NOMO-1 (cell line): ENCODE measurements at regions not wholly inside any gene's neighbourhood (a gene's known extent, or its start where the extent isn't known, plus 50 kb on each side); places are given as distances from the start of the nearest gene placed in this dataset.
"Not testable (repeated sequence)": the region's sequence is repeated elsewhere in the genome, so short reads cannot be mapped to it uniquely, and the experiment has no call there.

Source experiments
- DNase-seq, 2 experiments: peaks; one replicate each; lab custom pipeline; 2025; ENCODE audit not compliant: unreplicated experiment in 2 of 2; lab: John Stamatoyannopoulos, UW

DNA sequence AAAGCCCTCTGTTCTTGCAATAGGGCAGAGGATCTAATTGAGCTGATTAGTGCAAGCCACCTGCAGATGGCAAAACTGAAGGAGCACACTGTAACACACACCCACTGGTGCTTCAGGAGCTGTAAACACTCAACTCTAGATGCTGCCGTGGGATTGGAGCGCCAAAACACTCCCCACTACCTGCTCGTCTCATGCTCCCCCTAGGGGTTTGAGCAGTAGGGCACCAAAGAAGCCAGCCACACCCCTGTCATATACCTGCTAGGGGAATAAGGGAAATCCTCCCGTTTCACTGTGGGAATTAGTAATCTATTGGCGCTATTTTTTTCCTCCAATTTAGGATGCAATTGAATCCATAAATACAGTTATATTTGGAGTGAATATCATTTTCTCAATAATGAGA is 360.2 kb downstream of the GLUD2 start:
- no peak for DNase-seq

DNA sequence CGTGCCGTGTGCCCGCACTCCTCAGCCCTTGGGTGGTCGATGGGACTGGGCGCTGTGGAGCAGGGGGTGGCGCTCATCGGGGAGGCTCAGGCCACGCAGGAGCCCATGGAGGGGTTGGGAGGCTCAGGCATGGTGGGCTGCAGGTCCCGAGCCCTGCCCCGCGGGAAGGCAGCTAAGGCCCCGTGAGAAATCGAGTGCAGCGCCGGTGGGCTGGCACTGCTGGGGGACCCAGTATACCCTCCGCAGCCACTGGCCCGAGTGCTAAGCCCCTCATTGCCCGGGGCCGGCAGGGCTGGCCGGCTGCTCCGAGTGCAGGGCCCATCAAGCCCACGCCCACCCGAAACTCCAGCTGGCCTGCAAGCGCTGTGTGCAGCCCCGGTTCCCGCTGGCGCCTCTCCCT is 384.1 kb downstream of the GLUD2 start:
- DNase-seq: not testable (repeated sequence)

DNA sequence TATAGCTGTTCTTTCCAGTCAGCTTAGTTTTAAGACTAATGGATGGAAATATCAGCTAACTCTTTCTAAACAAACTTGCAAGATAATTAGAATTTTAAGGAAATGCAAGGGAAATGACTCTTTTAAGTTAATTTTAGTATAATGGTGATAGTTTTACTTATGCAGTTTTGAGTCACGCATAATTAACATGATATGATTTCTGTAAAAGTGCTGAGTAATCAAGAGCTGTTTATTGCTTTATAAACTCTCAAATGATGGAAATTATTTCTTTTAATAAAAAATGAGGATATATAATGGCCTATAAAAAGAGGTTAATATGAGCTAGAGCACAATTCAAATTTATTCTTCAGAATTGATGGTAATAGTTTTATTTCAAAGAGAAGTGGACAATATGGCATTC is 385.9 kb downstream of the GLUD2 start:
- no peak for DNase-seq

DNA sequence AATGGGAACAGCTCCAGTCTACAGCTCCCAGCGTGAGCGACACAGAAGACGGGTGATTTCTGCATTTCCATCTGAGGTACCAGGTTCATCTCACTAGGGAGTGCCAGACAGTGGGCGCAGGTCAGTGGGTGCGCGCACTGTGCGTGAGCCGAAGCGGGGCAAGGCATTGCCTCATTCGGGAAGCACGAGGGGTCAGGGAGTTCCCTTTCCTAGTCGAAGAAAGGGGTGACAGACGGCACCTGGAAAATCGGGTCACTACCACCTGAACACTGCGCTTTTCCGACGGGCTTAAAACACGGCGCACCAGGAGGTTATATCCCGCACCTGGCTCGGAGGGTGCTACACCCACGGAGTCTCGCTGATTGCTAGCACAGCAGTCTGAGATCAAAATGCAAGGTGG is 390.3 kb downstream of the GLUD2 start:
- DNase-seq: not testable (repeated sequence)

DNA sequence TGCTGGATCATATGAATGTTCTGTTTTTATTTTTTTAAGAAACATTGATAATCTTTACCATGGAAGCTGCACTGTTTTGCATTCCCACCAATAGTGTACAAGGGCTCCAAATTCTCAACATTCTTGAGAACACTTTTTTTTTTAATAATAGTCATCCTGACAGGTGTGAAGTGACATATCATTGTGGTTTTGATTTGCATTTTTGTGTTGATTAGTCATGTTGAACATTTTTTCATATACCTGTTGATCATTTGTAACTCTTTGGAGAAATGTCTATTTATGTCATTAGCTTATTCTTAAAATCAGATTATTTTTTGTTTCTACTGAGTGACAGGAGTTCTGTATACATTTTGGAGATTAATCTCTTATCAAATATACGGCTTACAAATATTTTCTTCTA is 408.5 kb downstream of the GLUD2 start:
- no peak for DNase-seq

DNA sequence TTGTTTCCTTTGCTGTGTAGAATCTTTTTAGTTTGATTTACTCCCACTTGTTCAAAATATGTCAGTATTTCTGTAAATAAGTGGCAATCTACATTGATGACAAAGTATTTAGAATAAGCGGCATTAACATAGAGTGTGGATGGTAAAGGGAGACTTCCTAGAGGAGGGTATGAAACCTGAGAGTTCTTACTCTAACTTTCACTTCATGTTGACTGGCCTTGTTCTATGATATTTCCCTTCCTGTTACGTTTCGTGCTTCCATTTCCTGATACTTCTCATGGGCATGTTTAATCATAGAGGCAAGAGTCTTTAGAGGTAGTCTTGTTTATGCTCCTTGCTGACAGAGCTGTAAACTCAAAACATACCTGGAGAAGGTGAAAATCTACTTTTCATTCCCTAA is 408.9 kb downstream of the GLUD2 start:
- DNase-seq: no peak

DNA sequence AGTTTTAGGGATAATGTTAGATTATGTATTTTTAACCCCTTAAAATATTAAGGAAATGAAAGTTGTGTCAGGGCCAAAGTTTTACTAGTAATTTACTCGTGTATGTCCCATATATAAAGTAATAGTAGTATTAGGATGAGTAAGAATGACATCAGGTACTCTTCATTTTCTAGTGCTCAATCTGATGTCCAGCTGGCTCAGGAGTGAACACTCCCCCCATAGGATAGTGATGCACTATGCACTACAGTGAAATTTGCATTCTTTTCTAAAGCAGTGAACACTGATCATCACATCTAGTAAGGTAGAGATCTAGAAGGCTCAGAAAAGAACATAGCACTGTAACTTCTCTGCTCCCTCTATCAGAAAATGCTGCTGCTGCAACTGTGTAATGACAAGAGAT is 409.7 kb downstream of the GLUD2 start:
- no peak for DNase-seq

DNA sequence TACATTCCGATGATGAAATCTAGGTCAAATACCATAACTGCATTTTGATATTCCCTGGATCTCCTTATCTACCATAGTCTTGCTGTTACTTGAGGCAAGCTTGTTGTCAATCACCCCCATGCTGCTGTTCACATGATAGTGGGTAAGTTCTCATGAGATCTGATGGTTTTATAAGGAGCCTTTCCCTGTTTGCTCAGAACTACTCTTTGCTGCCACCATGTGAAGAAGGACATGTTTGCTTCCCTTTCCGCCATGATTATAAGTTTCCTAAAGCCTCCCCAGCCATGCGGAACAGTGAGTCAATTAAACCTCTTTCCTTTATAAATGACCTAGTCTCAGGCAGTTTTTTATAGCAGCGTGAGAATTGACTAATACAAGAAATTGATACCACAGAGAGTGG is 432.0 kb downstream of the GLUD2 start:
- no peak for DNase-seq

DNA sequence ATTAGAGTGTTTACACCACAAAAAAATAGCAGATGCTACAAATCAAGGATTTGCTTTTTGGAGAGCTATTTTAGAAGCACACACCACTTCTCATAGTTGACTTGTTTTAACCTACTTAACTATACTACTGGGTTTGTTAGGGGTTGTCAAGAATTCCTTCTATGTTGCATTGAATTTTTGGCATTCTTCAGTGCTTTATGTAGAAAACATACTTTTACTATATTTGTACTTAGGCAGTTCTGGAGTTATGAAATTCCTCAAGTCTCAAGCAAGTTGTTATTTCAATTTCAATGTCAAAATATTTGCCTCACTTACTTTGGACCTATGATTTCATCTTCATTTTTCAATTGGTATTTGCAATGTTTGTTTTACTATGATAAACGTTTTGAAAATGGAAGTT is 449.6 kb downstream of the GLUD2 start:
- no peak for DNase-seq

DNA sequence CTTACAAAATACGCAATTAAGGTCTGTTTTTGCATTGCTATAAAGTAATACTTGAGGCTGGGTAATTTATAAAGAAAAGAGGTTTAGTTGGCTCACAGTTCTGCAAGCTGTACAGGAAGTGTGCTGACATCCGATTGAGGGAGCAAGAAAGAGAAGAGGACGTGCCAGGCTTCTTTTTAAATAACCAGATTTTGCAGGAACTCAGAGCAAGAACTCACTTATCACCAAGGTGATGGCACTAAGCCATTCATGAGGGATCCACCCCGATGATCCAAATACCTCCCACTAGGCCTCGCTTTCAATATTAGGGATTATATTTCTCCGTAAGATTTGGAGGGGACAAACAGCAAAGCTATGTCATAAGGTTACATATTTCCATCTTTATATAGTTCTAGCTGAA is 456.7 kb downstream of the GLUD2 start:
- DNase-seq: peak in 1 of 2 experiments; percentile 51

DNA sequence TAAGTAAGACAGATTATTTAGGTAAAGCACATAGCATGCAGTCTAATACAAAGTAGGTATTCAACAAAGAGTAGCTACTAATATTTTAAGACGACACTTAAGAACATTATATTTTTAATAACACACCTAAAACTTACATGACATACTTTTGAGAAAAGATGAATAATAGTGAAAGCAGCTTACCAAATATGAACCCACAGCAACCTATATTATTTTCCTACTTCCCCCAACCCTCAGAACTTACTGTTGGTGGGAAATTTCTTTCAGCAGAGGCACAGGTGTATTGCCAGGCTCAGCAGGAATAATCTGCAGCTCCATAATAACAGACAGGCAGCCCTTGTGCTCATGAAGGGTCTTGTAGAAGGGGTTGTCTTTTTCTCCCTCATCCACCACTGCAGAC is 498.9 kb downstream of the GLUD2 start:
- DNase-seq: no peak

DNA sequence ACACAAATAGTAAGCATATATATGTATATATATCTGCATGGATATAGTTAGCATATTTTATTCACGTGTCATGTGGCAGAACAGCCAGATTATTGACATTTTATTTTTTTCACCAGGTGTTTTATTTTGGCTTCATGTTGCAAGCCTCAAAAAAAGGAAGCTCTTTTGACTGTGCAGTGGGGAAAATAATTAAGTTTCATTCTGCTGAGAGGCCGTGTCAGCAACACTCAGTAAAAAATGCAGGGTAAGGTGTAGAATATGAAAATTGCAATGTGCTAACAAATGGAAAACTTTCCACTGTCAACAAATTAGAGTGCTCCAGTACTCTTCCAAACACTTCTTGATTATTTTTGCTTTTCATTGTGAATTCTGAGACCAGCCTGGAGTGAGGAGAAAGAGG is 511.5 kb downstream of the GLUD2 start:
- peak; percentile 7 to 27 for DNase-seq

DNA sequence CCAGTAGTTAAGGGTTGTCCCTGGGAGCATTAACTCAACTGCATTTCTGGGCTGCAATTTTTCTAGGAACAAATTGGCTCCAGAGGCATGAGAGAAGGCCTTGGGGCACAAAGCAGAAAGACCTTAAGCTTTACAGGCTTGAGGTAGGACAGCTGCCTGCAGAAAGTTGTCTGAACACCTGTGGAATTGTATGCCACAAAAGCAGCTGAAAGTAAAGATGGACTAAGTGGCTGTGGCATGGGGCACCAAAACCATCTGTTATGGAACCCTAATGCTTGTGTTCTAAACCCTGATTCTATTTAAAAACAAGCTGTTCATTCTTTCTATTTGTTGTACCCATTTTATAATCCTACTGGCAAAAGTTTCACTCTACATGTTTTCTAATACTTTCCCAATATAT is 515.2 kb downstream of the GLUD2 start:
- no peak for DNase-seq

DNA sequence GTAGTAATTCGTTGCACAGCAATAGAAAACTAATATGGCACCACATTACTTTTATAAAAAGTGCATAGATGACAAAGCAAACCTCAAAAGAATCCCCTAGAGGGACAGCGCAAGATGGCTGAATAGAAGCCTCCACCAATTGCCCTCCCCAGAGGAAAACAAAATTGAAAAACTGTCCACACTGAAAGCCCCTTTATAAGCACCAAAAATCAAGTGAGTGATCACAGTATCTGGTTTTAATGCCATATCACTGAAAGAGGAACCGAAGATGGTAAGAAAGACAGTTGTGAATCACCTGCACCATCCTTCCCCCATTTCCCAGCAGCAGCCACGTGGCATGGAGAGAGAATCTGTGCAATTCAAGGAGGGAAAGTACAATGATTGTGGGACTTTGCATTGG is 522.2 kb downstream of the GLUD2 start:
- no peak for DNase-seq

DNA sequence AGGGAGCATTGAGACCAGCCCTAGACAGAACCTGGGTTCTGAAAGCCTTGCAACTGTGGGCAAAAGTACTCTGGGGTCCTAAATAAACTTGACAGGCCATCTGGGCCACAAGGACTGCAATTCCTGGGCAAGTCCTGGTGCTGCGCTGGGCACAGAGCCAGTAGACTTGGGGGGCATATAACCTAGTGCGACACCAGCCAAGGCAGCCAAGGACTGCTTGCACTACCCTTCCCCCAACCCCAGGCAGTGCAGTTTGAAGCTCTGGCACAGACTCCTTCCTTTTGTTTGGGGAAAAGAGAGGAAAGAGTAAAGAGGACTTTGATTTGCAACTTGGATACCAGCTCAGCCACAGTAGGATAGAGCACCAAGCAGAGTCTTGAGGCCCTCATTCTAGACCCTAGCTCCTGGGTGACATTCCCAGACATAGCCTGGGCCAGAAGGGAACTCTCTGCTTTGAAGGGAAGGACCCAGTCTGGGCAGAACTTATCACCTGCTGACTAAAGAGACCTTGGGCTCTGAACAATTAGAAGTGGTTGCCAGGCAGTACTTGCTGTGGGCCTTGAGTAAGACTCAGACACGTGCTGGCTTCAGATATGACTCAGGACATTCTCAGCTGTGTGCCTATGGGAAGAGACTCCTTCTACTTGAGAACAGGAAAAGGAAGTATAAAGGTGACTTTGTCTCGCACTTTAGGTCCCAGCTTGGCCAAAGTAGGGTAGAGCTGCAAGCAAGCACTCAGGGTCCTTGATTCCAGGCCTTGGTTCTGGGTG is 522.8 kb downstream of the GLUD2 start:
- DNase-seq: no peak

DNA sequence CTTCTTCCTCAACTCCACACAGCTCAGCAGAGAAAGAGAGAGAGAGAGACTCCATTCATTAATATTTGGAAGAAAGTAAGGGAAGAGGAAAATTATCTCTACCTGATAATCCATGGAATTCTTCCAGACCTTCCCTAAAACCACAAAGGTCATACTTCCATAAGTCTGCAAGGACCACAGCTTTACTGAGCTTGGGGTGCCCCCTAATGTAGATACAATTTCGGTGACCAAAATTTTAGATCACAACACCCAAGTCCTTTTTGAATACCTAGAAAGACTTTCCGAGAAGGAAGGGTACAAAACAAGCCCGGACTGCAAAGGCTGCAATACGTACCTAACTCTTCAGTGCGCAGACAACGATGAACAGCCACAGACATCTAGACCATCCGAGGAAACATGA is 523.9 kb downstream of the GLUD2 start:
- no peak for DNase-seq

DNA sequence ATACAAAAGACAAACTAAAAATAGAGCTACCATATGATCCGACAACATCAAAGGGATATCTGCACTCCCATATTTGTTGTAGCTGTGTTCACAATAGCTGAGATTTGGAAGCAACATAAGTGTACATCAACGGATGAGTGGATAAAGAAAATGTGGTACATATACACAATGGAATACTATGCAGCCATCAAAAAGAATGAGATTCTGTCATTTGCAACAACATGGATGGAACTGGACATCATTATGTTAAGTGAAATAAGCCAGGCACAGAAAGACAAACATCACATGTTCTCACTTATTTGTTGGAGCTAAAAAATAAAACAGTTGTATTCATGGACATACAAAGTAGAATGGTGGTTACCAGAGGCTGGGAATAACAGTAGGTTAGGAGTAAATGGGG is 527.0 kb downstream of the GLUD2 start:
- not testable (repeated sequence) for DNase-seq

DNA sequence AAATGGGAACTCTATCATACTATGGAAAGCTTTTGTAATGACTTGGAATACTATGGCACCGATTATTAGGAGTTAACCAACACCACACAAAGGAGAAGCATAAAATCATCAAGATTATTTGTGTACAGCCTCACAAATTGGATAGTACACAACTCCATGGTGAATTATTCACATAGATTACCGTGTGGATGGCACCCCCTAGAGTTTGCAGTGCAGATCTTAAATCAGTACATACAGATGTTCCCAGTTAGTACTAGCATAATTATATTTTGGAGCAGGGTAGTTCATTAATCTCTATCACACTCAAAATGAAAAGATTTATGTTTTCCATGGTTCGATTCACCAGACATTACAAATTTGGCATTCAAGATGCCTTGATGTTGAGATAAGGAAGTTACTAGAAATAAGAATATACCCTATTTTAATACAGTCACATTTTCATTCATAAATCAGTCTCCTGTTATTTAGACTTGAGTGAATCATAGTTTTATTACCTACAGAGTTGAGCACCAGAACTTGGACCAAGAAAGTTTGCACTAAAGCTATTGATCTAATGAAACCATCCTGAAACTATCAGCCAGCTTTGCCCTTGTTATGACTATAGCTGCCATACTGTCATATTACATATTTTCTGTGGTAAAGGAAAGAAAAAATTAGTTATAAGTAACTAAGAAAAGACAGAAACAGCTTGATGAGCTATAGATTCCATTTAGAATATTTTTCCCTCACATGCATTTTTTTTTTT is 531.8 kb downstream of the GLUD2 start:
- DNase-seq: peak in 1 of 2 experiments; percentile 2

DNA sequence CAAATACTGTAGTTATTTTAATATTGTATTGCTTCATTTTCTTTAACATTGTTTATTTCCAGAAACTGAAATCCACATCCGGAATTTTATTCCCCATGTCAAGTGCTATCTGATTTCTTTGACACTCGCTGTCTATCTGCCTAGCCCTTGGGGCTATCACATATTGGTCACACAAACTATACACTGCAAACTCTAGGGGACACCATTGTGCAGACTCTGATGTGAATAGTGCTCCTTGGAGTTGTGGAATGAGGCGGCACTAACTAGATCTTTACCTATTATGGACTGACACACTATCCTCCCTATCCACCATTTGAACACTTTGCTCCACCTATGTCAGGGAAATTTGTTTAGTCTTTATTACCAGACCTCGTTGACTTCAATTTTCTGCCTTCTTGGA is 534.5 kb downstream of the GLUD2 start:
- DNase-seq: peak in 1 of 2 experiments; percentile 0

DNA sequence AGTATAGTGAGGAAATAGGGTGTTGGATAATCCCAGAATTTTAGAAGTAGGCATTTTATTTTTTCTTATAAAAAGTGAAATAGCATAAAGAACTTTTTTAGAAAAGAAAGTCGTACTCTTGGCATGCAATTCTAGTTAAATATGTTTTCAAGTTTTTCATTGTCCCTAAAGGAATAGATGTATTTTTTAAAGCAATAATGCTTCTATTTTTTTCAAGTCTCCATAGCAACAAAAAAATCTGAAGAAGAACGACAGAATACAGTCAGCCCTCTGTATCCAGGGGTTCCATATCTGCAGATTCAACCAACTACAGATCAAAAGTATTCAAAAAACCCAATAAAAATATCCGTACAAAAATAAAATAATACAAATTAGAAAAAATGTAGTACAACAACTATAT is 538.2 kb downstream of the GLUD2 start:
- DNase-seq: no peak

DNA sequence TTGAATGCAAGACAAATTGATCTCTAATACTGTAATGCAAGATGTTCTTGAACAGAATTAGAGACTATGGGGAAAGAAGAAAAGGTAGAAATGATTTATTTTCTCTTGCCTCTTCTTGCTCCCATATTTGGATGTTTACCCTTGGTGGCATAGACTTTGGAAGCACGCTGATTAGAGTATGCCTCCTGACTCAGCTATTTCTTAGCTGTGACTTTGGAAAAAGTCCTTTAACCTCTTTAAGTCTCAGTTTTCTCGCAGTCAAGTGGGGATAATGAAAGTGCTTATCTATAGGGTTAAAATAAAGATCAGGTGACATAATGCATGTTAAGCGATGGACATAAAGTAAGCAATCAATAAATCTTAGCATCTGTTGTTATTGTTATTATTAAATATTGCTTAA is 545.5 kb downstream of the GLUD2 start:
- no peak for DNase-seq

DNA sequence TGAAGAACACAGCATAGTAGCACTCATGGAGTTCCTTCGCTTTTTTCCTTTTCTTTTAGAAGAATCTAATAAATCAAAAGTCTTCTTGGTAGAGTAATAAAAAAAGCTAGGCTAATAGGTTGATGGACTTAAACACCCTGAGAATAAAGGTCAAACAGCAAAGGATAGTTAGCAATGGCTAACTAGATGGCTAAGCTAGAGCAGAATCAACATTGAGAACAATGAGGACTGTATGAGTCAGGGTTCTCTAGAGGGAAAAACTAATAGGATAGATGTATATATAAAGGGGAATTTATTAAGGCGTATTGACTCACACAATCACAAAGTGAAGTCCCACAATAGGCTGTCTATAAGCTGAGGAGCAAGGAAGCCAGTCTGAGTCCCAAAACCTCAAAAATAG is 550.9 kb downstream of the GLUD2 start:
- no peak for DNase-seq
